ENCODE measurements at regions not wholly inside any gene's neighbourhood (a gene's known extent, or its start where the extent isn't known, plus 50 kb on each side); places are given as distances from the start of the nearest gene placed in this dataset.
"Not testable (repeated sequence)": the region's sequence is repeated elsewhere in the genome, so short reads cannot be mapped to it uniquely, and the experiment has no call there.

- DNase-seq (ENCODE audit: low spot score in 2 of 2) = no peak
- Histone ChIP-seq H3K36me3 (replicated peaks) (no peaks in the 10 kb centered on the region), H3K4me3 (no peak overlapping the region), H3K4me1 (no peaks in the 10 kb centered on the region; the same call in 1 of the 2 replicates), H3K9me3 (no peaks in the 10 kb centered on the region), H3K27me3 (ENCODE audit: low read depth) (peaks cover 3% of the 10 kb centered on the region; the same call in 1 of the 2 replicates)
- in situ Hi-C loops (cut with MboI; ENCODE audit: low sequenced_read_pairs) = no loop called here
Observed at GRCh38 chr1:60826320-60827094, 255.9 kb upstream of the NFIA start.

GRCh38 chr1:60825593-60825992 is 256.8 kb upstream of the NFIA start:
- peak; percentile 77 to 78 for DNase-seq (ENCODE audit: low spot score in 2 of 2)
- Histone ChIP-seq H3K36me3 (replicated peaks) (no peaks in the 10 kb centered on the region), H3K4me1 (no peaks in the 10 kb centered on the region; the same call in 1 of the 2 replicates), H3K27me3 (ENCODE audit: low read depth) (peaks cover 3% of the 10 kb centered on the region; the same call in 1 of the 2 replicates), H3K9me3 (no peaks in the 10 kb centered on the region), H3K4me3 (no peak overlapping the region)
- in situ Hi-C loops (cut with MboI; ENCODE audit: low sequenced_read_pairs) = no loop called here

GRCh38 chr1:60823151-60823550 is 259.2 kb upstream of the NFIA start:
- Histone ChIP-seq H3K36me3 (replicated peaks) (no peaks in the 10 kb centered on the region), H3K9me3 (no peaks in the 10 kb centered on the region), H3K27me3 (ENCODE audit: low read depth) (no peaks in the 10 kb centered on the region), H3K4me3 (no peak overlapping the region), H3K4me1 (no peaks in the 10 kb centered on the region; the same call in none of the 2 replicates)
- in situ Hi-C loops (cut with MboI; ENCODE audit: low sequenced_read_pairs) = no loop called here
- no peak for DNase-seq (ENCODE audit: low spot score in 2 of 2)

- no peaks in the 10 kb centered on the region for H3K27me3 ChIP-seq (ENCODE audit: low read depth)
- in situ Hi-C loops (cut with MboI; ENCODE audit: low sequenced_read_pairs) = no loop called here
- H3K9me3 ChIP-seq = no peaks in the 10 kb centered on the region
- H3K4me3 ChIP-seq = no peak overlapping the region
- no peaks in the 10 kb centered on the region; the same call in none of the 2 replicates for H3K4me1 ChIP-seq
- no peaks in the 10 kb centered on the region for H3K36me3 ChIP-seq (replicated peaks)
- no peak for DNase-seq (ENCODE audit: low spot score in 2 of 2)
Observed at GRCh38 chr1:60822252-60822651, 260.1 kb upstream of the NFIA start.

GRCh38 chr1:60821156-60821555 is 261.2 kb upstream of the NFIA start:
- DNase-seq (ENCODE audit: low spot score in 2 of 2) = no peak
- H3K36me3 ChIP-seq (replicated peaks) = no peaks in the 10 kb centered on the region
- H3K4me3 ChIP-seq = no peak overlapping the region
- no peaks in the 10 kb centered on the region; the same call in none of the 2 replicates for H3K4me1 ChIP-seq
- in situ Hi-C loops (cut with MboI; ENCODE audit: low sequenced_read_pairs) = no loop called here
- no peaks in the 10 kb centered on the region for H3K27me3 ChIP-seq (ENCODE audit: low read depth)
- H3K9me3 ChIP-seq = no peaks in the 10 kb centered on the region

GRCh38 chr1:60818969-60819701 is 263.2 kb upstream of the NFIA start:
- DNase-seq (ENCODE audit: low spot score in 2 of 2) = no peak
- Histone ChIP-seq H3K27me3 (ENCODE audit: low read depth) (no peaks in the 10 kb centered on the region), H3K4me1 (no peaks in the 10 kb centered on the region; the same call in 1 of the 2 replicates), H3K9me3 (no peaks in the 10 kb centered on the region), H3K4me3 (no peak overlapping the region), H3K36me3 (replicated peaks) (no peaks in the 10 kb centered on the region)
- in situ Hi-C loops (cut with MboI; ENCODE audit: low sequenced_read_pairs) = no loop called here

- no peaks in the 10 kb centered on the region for H3K9me3 ChIP-seq
Observed at GRCh38 chr1:60813071-60813470, 269.3 kb upstream of the NFIA start.

GRCh38 chr1:60809204-60809980 is 273.0 kb upstream of the NFIA start:
- Histone ChIP-seq H3K9me3 (no peaks in the 10 kb centered on the region), H3K4me3 (no peak overlapping the region), H3K4me1 (no peaks in the 10 kb centered on the region), H3K36me3 (replicated peaks) (no peaks in the 10 kb centered on the region), H3K27me3 (ENCODE audit: low read depth) (peaks cover 2% of the 10 kb centered on the region)
- DNase-seq (ENCODE audit: low spot score in 2 of 2) = no peak
- in situ Hi-C loops (cut with MboI; ENCODE audit: low sequenced_read_pairs) = no loop called here

More at GRCh38 chr1:60813071-60813470, 269.3 kb upstream of the NFIA start:
- DNase-seq (ENCODE audit: low spot score in 2 of 2) = no peak
- Histone ChIP-seq H3K4me3 (no peak overlapping the region), H3K27me3 (ENCODE audit: low read depth) (peaks cover 2% of the 10 kb centered on the region), H3K4me1 (no peaks in the 10 kb centered on the region), H3K36me3 (replicated peaks) (no peaks in the 10 kb centered on the region)
- in situ Hi-C loops (cut with MboI; ENCODE audit: low sequenced_read_pairs) = no loop called here

GRCh38 chr1:60808676-60809075 is 273.7 kb upstream of the NFIA start:
- Histone ChIP-seq H3K4me3 (no peak overlapping the region), H3K36me3 (replicated peaks) (no peaks in the 10 kb centered on the region), H3K9me3 (no peaks in the 10 kb centered on the region), H3K4me1 (no peaks in the 10 kb centered on the region), H3K27me3 (ENCODE audit: low read depth) (peaks cover 2% of the 10 kb centered on the region)
- no peak for DNase-seq (ENCODE audit: low spot score in 2 of 2)
- in situ Hi-C loops (cut with MboI; ENCODE audit: low sequenced_read_pairs) = no loop called here

- H3K4me1 ChIP-seq = no peaks in the 10 kb centered on the region
- in situ Hi-C loops (cut with MboI; ENCODE audit: low sequenced_read_pairs) = no loop called here
- no peaks in the 10 kb centered on the region for H3K36me3 ChIP-seq (replicated peaks)
- no peaks in the 10 kb centered on the region for H3K27me3 ChIP-seq (ENCODE audit: low read depth)
- no peak overlapping the region for H3K4me3 ChIP-seq
- no peaks in the 10 kb centered on the region for H3K9me3 ChIP-seq
- DNase-seq (ENCODE audit: low spot score in 2 of 2) = no peak
Observed at GRCh38 chr1:60802884-60803283, 279.5 kb upstream of the NFIA start.

- DNase-seq (ENCODE audit: low spot score in 2 of 2) = no peak
- H3K27me3 ChIP-seq (ENCODE audit: low read depth) = no peaks in the 10 kb centered on the region
- H3K4me3 ChIP-seq = no peak overlapping the region
- no peaks in the 10 kb centered on the region for H3K4me1 ChIP-seq
- H3K36me3 ChIP-seq (replicated peaks) = no peaks in the 10 kb centered on the region
- H3K9me3 ChIP-seq = no peaks in the 10 kb centered on the region
- in situ Hi-C loops (cut with MboI; ENCODE audit: low sequenced_read_pairs) = no loop called here
Observed at GRCh38 chr1:60797351-60797750, 285.0 kb upstream of the NFIA start.

- H3K9me3 ChIP-seq = no peaks in the 10 kb centered on the region
- no peaks in the 10 kb centered on the region for H3K4me1 ChIP-seq
- no peak for DNase-seq (ENCODE audit: low spot score in 2 of 2)
- H3K4me3 ChIP-seq = no peak overlapping the region
- in situ Hi-C loops (cut with MboI; ENCODE audit: low sequenced_read_pairs) = no loop called here
- no peaks in the 10 kb centered on the region for H3K27me3 ChIP-seq (ENCODE audit: low read depth)
- no peaks in the 10 kb centered on the region for H3K36me3 ChIP-seq (replicated peaks)
Observed at GRCh38 chr1:60791226-60791625, 291.1 kb upstream of the NFIA start.

- H3K4me3 ChIP-seq; H3K36me3 ChIP-seq (replicated peaks); H3K27me3 ChIP-seq (ENCODE audit: low read depth); DNase-seq (ENCODE audit: low spot score in 2 of 2); H3K9me3 ChIP-seq; in situ Hi-C loops (cut with MboI; ENCODE audit: low sequenced_read_pairs); H3K4me1 ChIP-seq: not testable (repeated sequence)
Observed at GRCh38 chr1:60773099-60773498, 309.3 kb upstream of the NFIA start.

- H3K27me3 ChIP-seq (ENCODE audit: low read depth) = no peaks in the 10 kb centered on the region
- H3K9me3 ChIP-seq = no peaks in the 10 kb centered on the region
- H3K4me3 ChIP-seq = no peak overlapping the region
- no peaks in the 10 kb centered on the region for H3K4me1 ChIP-seq
- DNase-seq (ENCODE audit: low spot score in 2 of 2) = no peak
- H3K36me3 ChIP-seq (replicated peaks) = no peaks in the 10 kb centered on the region
- in situ Hi-C loops (cut with MboI; ENCODE audit: low sequenced_read_pairs) = no loop called here
Observed at GRCh38 chr1:60769082-60769481, 313.3 kb upstream of the NFIA start.
